GM12891 (cell line): ENCODE measurements at regions not wholly inside any gene's neighbourhood (a gene's known extent, or its start where the extent isn't known, plus 50 kb on each side); places are given as distances from the start of the nearest gene placed in this dataset.
A peak's percentile ranks its signal among the peaks of the same experiment; 100 is the strongest.

Source experiments
- DNase-seq: peaks from one replicate; pipeline ENCODE4 v3.0.0; 2011; ENCODE audit warnings: low spot score; ENCODE audit not compliant: insufficient read length
- FAIRE-seq: peaks from 2 replicates; lab custom pipeline; 2011; peaks lifted over from hg19 to GRCh38; lab: Jason Lieb, UNC
- PAX5 ChIP-seq: IDR thresholded peaks from 2 replicates; pipeline ENCODE4 v1.6.1; 2011; ENCODE audit warnings: low read length, moderate library complexity, mild to moderate bottlenecking; ENCODE audit not compliant: insufficient read depth, severe bottlenecking
- POLR2A ChIP-seq: IDR thresholded peaks from 2 replicates; pipeline ENCODE4 v1.6.1; 2011; ENCODE audit warnings: low read depth, low read length, control low read depth
- POLR2AphosphoS5 ChIP-seq: IDR thresholded peaks from 2 replicates; pipeline ENCODE4 v1.6.1; 2011; ENCODE audit warnings: low read depth, low read length, control low read depth
- POU2F2 ChIP-seq: IDR thresholded peaks from 2 replicates; pipeline ENCODE4 v1.6.1; 2011; ENCODE audit warnings: low read depth, mild to moderate bottlenecking, control low read depth, low read length, moderate library complexity
- SPI1 ChIP-seq: IDR thresholded peaks from 2 replicates; pipeline ENCODE4 v1.6.1; 2011; ENCODE audit warnings: low read depth, low read length, control low read depth
- TAF1 ChIP-seq: IDR thresholded peaks from 2 replicates; pipeline ENCODE4 v1.6.1; 2011; ENCODE audit warnings: low read depth, low read length, control low read depth

DNA sequence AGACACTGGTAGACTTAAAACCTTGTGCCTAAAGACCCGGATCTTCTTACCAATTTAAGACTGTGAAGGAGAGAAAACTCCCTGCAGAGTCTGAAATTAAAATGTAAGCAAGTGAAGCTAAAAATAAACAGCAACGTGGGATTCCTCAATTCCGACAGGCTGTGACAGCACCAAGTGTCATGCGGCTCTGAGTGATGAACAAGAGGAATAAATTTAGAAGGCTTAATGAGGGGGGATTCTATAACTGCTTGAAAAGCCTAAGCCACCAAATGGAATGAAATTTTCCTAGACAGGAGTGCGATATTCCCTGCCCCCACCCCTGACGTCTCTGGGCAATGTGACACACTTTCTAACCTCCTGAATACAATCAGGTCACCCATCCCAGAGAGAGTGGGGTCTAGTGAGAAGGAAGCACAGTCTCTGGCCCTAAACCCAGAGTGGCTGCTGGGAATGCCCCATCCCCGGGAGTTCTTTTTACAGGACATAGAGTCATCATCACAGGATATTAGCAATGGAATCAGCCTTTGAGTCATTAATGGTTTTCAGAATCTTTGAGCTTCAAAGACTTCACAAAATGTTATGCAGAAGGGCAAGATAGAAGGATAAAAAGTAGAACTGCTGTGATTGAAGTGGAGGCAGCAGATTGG lies 114.3 kb downstream of the EDEM1 start:
- FAIRE-seq (no peak), DNase-seq (no peak)

GRCh38 chr3:5302661-5303060 lies 115.2 kb downstream of the EDEM1 start:
- FAIRE-seq = no peak
- no peak for TF ChIP-seq SPI1
- no peak for TF ChIP-seq TAF1
- no peak for TF ChIP-seq PAX5
- no peak for TF ChIP-seq POLR2A
- DNase-seq = no peak

More for the DNA sequence above, 114.3 kb downstream of the EDEM1 start:
- TF ChIP-seq PAX5 = no peak
- no peak for TF ChIP-seq POLR2AphosphoS5
- TF ChIP-seq TAF1 = no peak
- no peak for TF ChIP-seq POLR2A
- TF ChIP-seq SPI1 = no peak
- TF ChIP-seq POU2F2 = no peak

- TF ChIP-seq PAX5 (no peak), POLR2A (no peak)
- DNase-seq = no peak
- FAIRE-seq = no peak
Measured at GRCh38 chr3:5304188-5304587, 116.7 kb downstream of the EDEM1 start.

GRCh38 chr3:5304789-5305683 lies 117.5 kb downstream of the EDEM1 start:
- no peak for TF ChIP-seq TAF1
- no peak for TF ChIP-seq SPI1
- no peak for TF ChIP-seq POLR2AphosphoS5
- TF ChIP-seq POU2F2 = no peak
- no peak for TF ChIP-seq PAX5
- TF ChIP-seq POLR2A = no peak
- FAIRE-seq (peak; percentile 80), DNase-seq (peak; percentile 10)

GRCh38 chr3:5305684-5305989 lies 118.1 kb downstream of the EDEM1 start:
- no peak for FAIRE-seq
- no peak for TF ChIP-seq POU2F2
- no peak for TF ChIP-seq SPI1
- TF ChIP-seq PAX5 = no peak
- no peak for TF ChIP-seq POLR2AphosphoS5
- TF ChIP-seq TAF1 = no peak
- TF ChIP-seq POLR2A = no peak
- DNase-seq = no peak

GRCh38 chr3:5309171-5309570 lies 121.7 kb downstream of the EDEM1 start:
- no peak for FAIRE-seq
- TF ChIP-seq POLR2AphosphoS5 (no peak), POLR2A (no peak), TAF1 (no peak)

DNA sequence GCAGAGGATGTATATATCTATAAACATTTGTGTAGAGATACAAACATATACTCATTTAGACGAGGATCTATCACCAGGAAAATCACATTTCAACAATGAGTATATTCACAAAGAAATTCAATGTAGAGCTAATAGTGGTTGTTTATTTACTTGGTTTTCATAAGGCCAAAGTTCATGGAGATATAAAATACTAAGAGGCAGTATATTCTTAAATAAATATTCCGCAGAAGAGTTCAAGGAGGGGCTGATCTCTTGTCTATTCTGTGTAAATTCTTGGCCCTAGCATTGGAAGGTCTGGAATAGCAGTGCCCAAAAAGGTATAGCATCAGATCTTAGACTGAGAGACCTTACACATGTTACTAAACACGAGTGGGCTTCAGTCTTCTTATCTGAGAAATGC lies 122.1 kb downstream of the EDEM1 start:
- no peak for TF ChIP-seq SPI1
- no peak for TF ChIP-seq PAX5
- TF ChIP-seq TAF1 = no peak
- no peak for TF ChIP-seq POLR2A
- no peak for TF ChIP-seq POLR2AphosphoS5
- TF ChIP-seq POU2F2 = no peak
- FAIRE-seq = no peak
- DNase-seq = no peak

More at GRCh38 chr3:5309171-5309570, 121.7 kb downstream of the EDEM1 start:
- no peak for DNase-seq

DNA sequence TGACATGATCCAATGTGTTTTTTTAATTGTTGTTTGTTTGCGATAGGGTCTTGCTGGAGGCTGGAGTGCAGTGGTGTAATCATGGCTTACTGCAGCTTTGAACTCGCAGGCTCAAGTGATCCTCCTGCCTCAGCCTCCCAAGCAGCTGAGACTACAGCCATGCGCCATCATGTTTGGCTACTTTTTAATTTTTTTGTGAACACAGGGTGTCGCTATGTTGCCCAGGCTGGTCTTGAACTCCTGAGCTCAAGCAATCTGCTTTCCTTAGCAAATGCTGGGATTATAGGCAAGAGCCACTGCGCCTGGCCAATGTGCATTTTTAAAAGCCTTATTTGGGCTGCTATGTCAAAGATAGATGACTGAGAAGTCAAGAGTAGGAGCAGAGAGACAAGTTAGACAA lies 123.0 kb downstream of the EDEM1 start:
- TF ChIP-seq TAF1 (no peak), POLR2A (no peak), POU2F2 (no peak), POLR2AphosphoS5 (no peak), PAX5 (no peak), SPI1 (no peak)
- DNase-seq = no peak
- FAIRE-seq = no peak

DNA sequence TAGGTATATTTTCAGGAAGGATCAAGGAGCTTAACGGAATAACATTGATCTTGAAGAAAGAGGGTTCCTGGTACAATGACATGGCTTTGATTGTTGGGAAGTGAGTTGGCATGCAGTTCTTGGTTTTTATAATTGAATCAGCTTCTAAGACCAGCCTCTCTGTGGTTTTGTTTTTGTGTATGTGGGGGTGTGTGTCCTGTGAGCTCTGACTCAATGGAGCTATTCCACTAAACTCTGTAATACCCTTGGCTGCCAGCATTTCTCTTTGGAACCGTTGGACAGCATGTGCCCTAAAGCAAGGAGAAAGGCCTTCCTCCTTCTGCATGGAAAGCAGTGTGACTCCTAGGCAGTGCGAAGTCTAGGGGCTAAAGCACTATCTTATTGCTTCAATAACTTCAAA lies 124.8 kb downstream of the EDEM1 start:
- DNase-seq (no peak), FAIRE-seq (no peak)
- no peak for TF ChIP-seq POLR2AphosphoS5

DNA sequence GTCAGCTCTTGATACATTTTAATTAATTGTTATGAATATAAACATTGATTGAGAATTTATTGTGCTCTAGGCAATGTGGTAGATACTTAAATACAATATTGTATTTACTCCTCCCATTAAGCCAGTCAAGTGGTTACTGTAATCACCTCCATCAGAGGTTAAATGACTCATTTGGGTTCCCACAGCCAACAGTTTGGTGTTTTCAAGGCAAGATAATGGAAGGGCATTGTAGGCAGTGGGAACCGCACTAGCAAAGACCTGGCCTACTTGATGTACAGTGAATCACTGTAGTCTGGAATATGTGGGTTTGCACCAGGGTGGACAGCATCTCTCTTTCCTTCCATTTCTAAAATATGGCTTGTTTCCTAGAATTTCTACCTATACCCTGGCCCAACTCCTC lies 127.4 kb downstream of the EDEM1 start:
- no peak for FAIRE-seq
- no peak for TF ChIP-seq PAX5
- TF ChIP-seq POU2F2 = no peak
- TF ChIP-seq POLR2A = no peak
- no peak for TF ChIP-seq TAF1
- no peak for TF ChIP-seq POLR2AphosphoS5
- no peak for TF ChIP-seq SPI1
- no peak for DNase-seq
